Neuronal stem cell (in vitro differentiated cells): ENCODE measurements at regions not wholly inside any gene's neighbourhood (a gene's known extent, or its start where the extent isn't known, plus 50 kb on each side); places are given as distances from the start of the nearest gene placed in this dataset.

Source experiments
- DNase-seq: peaks from one replicate; pipeline ENCODE4 v3.0.0-alpha.2; 2013; ENCODE audit warnings: low spot score
- H2AFZ ChIP-seq: one replicate; pipeline ENCODE4 v1.6.1; 2013; ENCODE audit warnings: mild to moderate bottlenecking, low read length, inconsistent platforms
- H2AK5ac ChIP-seq: 2 replicates; pipeline ENCODE4 v1.6.1; 2013; ENCODE audit warnings: low read depth, mild to moderate bottlenecking, inconsistent platforms, low read length, moderate library complexity, mixed read lengths
- H2BK120ac ChIP-seq: 2 replicates; pipeline ENCODE4 v1.6.1; 2013; ENCODE audit warnings: low read depth, mild to moderate bottlenecking, inconsistent platforms, low read length, moderate library complexity, mixed read lengths
- H2BK12ac ChIP-seq: one replicate; pipeline ENCODE4 v1.6.1; 2013; ENCODE audit warnings: low read length, inconsistent platforms
- H2BK15ac ChIP-seq: 2 replicates; pipeline ENCODE4 v1.6.1; 2013; ENCODE audit warnings: mild to moderate bottlenecking, low read length, inconsistent platforms, mixed read lengths
- H2BK5ac ChIP-seq: one replicate; pipeline ENCODE4 v1.6.1; 2013; ENCODE audit warnings: inconsistent platforms, mild to moderate bottlenecking, low read length, moderate library complexity
- H3K14ac ChIP-seq: one replicate; pipeline ENCODE4 v1.6.1; 2013; ENCODE audit warnings: low read length, inconsistent platforms
- H3K18ac ChIP-seq: 2 replicates; pipeline ENCODE4 v1.6.1; 2013; ENCODE audit warnings: low read length, inconsistent platforms
- H3K23ac ChIP-seq: 2 replicates; pipeline ENCODE4 v1.6.1; 2013; ENCODE audit warnings: low read depth, mild to moderate bottlenecking, mixed read lengths, low read length, inconsistent platforms; ENCODE audit not compliant: poor library complexity
- H3K27ac ChIP-seq: replicated peaks from 3 replicates; pipeline ENCODE4 v1.5.1; 2013; ENCODE audit warnings: low read length, inconsistent platforms
- H3K27me3 ChIP-seq, 3 experiments: 2 replicates each; pipeline ENCODE4 v1.6.1; 2013; ENCODE audit warnings: low read length in 3 of 3, mild to moderate bottlenecking in 2 of 3, inconsistent platforms in 1 of 3, low read depth in 1 of 3, mixed read lengths in 1 of 3, moderate library complexity in 1 of 3; ENCODE audit not compliant: control insufficient read depth in 3 of 3, insufficient read depth in 3 of 3
- H3K36me3 ChIP-seq, 2 donors: replicated peaks in 1 of 2; 2 replicates each; pipeline ENCODE4 v1.6.1; 2013; ENCODE audit warnings: low read length in 2 of 2; ENCODE audit not compliant: control insufficient read depth in 2 of 2, insufficient read depth in 2 of 2
- H3K4ac ChIP-seq: 2 replicates; pipeline ENCODE4 v1.6.1; 2013; ENCODE audit warnings: inconsistent platforms, mild to moderate bottlenecking, low read length, moderate library complexity
- H3K4me1 ChIP-seq, 2 donors: 1 replicate in 1 of 2; 2 replicates in 1 of 2; pipeline ENCODE4 v1.6.1; 2013; ENCODE audit warnings: low read length in 2 of 2, low read depth in 1 of 2; ENCODE audit not compliant: control insufficient read depth in 2 of 2, insufficient read depth in 1 of 2
- H3K4me2 ChIP-seq: one replicate; pipeline ENCODE4 v1.6.1; 2013; ENCODE audit warnings: mild to moderate bottlenecking, low read length, inconsistent platforms; ENCODE audit not compliant: insufficient read depth, poor library complexity, severe bottlenecking
- H3K4me3 ChIP-seq, 2 donors: 2 replicates each; pipeline ENCODE4 v1.5.1; 2013; ENCODE audit warnings: low read length in 2 of 2, mild to moderate bottlenecking in 2 of 2, inconsistent platforms in 1 of 2, moderate library complexity in 1 of 2
- H3K79me1 ChIP-seq: one replicate; pipeline ENCODE4 v1.6.1; 2013; ENCODE audit warnings: low read depth, mild to moderate bottlenecking, inconsistent platforms, low read length, moderate library complexity
- H3K9ac ChIP-seq: one replicate; pipeline ENCODE4 v1.6.1; 2013; ENCODE audit warnings: mild to moderate bottlenecking, low read depth, low read length, inconsistent platforms; ENCODE audit not compliant: poor library complexity
- H3K9me3 ChIP-seq, 2 donors: replicated peaks in 1 of 2; 2 replicates each; pipeline versions ENCODE3 to v1.6.1; 2013; ENCODE audit warnings: low read length in 2 of 2, mild to moderate bottlenecking in 2 of 2, inconsistent platforms in 1 of 2, low read depth in 1 of 2, mixed read lengths in 1 of 2, moderate library complexity in 1 of 2; ENCODE audit not compliant: control insufficient read depth in 2 of 2, insufficient read depth in 1 of 2
- H4K8ac ChIP-seq: one replicate; pipeline ENCODE4 v1.6.1; 2013; ENCODE audit warnings: low read depth, mild to moderate bottlenecking, inconsistent platforms, low read length, moderate library complexity
- H4K91ac ChIP-seq: one replicate; pipeline ENCODE4 v1.6.1; 2013; ENCODE audit warnings: low read length, low read depth, mild to moderate bottlenecking, inconsistent platforms; ENCODE audit not compliant: poor library complexity
- WGBS, 2 donors: extraction: QIAGEN DNeasy Blood & Tissue Kit; methylation state at CpG; one replicate each; pipeline ENCODE4 v1.1.7; 2013; ENCODE audit warnings: missing lambda C conversion rate in 2 of 2, mixed read lengths in 1 of 2; ENCODE audit not compliant: insufficient read length in 2 of 2, insufficient replicate concordance in 1 of 2; ENCODE audit errors: extremely low coverage in 2 of 2; 5-methylcytosine and 5-hydroxymethylcytosine counted together

DNA sequence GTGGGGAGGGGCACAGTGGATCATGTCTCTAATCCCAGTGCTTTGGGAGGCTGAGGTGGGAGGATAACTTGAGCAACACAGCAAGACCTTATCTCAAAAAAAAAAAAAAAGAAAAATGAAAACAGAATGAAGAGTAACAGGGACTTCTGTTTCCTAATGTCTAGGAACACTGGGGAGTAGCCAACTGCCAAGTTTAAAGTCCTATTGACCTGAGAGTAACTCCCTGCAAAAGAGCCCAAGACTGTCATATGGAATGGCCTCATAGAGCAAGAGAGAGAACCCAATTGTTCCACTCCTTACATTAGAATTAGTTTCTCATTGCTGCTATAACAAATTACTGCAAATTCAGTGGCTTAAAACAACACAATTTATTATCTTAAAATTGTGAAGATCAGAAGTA, 881.4 kb upstream of the ROBO1 start:
- no peak overlapping the region for H3K4me3 ChIP-seq
- DNase-seq = no peak
- no peak overlapping the region for H2AFZ ChIP-seq
- no peak overlapping the region for H3K4me2 ChIP-seq
- H4K91ac ChIP-seq = no peak overlapping the region
- H3K27ac ChIP-seq = no peak overlapping the region
- no peaks in the 10 kb centered on the region for H3K9me3 ChIP-seq
- H2BK15ac ChIP-seq = no peak overlapping the region
- H4K8ac ChIP-seq = no peak overlapping the region
- no peak overlapping the region for H3K14ac ChIP-seq
- H2BK5ac ChIP-seq = no peak overlapping the region
- H3K4me1 ChIP-seq = no peaks in the 10 kb centered on the region
- no peak overlapping the region for H2AK5ac ChIP-seq
- H3K4ac ChIP-seq = no peak overlapping the region
- H3K79me1 ChIP-seq = no peaks in the 10 kb centered on the region
- H3K23ac ChIP-seq = no peak overlapping the region
- no peak overlapping the region for H3K18ac ChIP-seq
- no peaks in the 10 kb centered on the region for H3K27me3 ChIP-seq
- no peak overlapping the region for H3K9ac ChIP-seq
- H3K36me3 ChIP-seq = no peaks in the 10 kb centered on the region
- no peak overlapping the region for H2BK12ac ChIP-seq
- no peak overlapping the region for H2BK120ac ChIP-seq

- no peak overlapping the region for H4K8ac ChIP-seq
- H2AFZ ChIP-seq = no peak overlapping the region
- no peak overlapping the region for H3K23ac ChIP-seq
- H3K4me2 ChIP-seq = no peak overlapping the region
- H2BK120ac ChIP-seq = no peak overlapping the region
- H3K9me3 ChIP-seq = no peaks in the 10 kb centered on the region
- H2BK5ac ChIP-seq = no peak overlapping the region
- H3K18ac ChIP-seq = no peak overlapping the region
- H3K36me3 ChIP-seq = no peaks in the 10 kb centered on the region
- no peak overlapping the region for H2AK5ac ChIP-seq
- peak overlapping the region; percentile 79 for H4K91ac ChIP-seq
- no peak overlapping the region for H3K9ac ChIP-seq
- no CpG with 5 or more reads among the region's 4 CpGs for WGBS, 2 donors
- H3K27me3 ChIP-seq = no peaks in the 10 kb centered on the region
- H3K4me1 ChIP-seq = no peaks in the 10 kb centered on the region
- no peak overlapping the region for H3K27ac ChIP-seq
- DNase-seq = no peak
- no peaks in the 10 kb centered on the region for H3K79me1 ChIP-seq
- no peak overlapping the region for H3K4ac ChIP-seq
- H3K14ac ChIP-seq = no peak overlapping the region
- H2BK15ac ChIP-seq = no peak overlapping the region
- no peak overlapping the region for H2BK12ac ChIP-seq
- H3K4me3 ChIP-seq = no peak overlapping the region
Observed at GRCh38 chr3:80643421-80643820, 875.6 kb upstream of the ROBO1 start.

DNA sequence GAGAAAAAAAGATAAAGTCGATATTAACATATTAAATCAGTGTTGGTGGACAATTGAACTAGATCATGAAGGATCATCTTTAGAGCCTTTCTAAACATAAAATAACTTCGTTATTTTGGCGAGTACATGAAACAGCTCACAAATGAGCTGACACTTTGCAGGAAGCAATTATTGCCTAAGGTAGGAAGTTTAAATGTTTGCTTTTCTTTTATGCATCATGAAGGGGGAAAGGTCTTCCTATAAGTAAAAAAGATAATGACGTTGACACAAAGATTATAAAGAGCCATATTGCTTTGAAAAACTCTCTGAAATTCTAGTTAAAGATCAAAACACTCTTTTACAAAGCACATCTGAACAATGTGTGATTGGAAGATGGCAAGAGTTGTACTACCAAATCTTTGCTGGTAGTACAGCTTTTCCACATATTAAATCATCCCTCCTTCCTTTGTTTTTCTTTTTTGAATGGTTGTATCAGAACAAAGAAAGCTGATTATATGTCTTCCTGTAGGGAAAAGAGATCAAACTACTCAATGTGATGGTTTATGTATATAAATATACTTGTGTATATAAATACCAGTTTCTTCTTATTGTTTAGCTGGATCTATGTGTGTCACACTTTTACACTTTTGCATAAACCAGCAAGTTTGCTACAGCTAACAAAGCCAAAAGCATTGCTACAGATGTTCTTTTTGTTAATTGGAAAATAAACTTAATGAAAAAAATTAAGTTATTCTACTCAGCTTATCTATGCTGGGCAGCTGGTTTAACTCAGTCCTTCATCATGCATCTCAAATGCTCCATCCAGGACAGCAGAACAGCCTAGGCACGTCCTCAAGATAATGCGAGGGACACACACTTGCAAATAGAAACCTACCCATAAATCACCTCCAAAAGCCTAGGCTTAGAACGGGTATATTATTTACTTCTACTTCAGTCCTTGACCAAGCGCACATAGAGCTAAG, 850.8 kb upstream of the ROBO1 start:
- no CpG with 5 or more reads among the region's 8 CpGs for WGBS, 2 donors
- no peak overlapping the region for H4K91ac ChIP-seq
- no peak for DNase-seq
- H2BK12ac ChIP-seq = no peak overlapping the region
- no peak overlapping the region for H4K8ac ChIP-seq
- no peak overlapping the region for H2AK5ac ChIP-seq
- H3K14ac ChIP-seq = no peak overlapping the region
- no peaks in the 10 kb centered on the region for H3K9me3 ChIP-seq
- H3K9ac ChIP-seq = no peak overlapping the region
- H2BK5ac ChIP-seq = no peak overlapping the region
- H3K4me3 ChIP-seq = no peak overlapping the region
- no peak overlapping the region for H2AFZ ChIP-seq
- H3K4me1 ChIP-seq = no peaks in the 10 kb centered on the region
- H2BK120ac ChIP-seq = no peak overlapping the region
- no peak overlapping the region for H3K4me2 ChIP-seq
- H3K36me3 ChIP-seq = no peaks in the 10 kb centered on the region
- H3K27me3 ChIP-seq = no peaks in the 10 kb centered on the region
- no peak overlapping the region for H3K27ac ChIP-seq
- no peak overlapping the region for H3K23ac ChIP-seq
- H3K4ac ChIP-seq = no peak overlapping the region
- no peaks in the 10 kb centered on the region for H3K79me1 ChIP-seq
- H3K18ac ChIP-seq = no peak overlapping the region
- H2BK15ac ChIP-seq = no peak overlapping the region

- no peak for DNase-seq
- Histone ChIP-seq H3K18ac (no peak overlapping the region), H3K27ac (no peak overlapping the region), H4K91ac (no peak overlapping the region), H3K4me2 (no peak overlapping the region), H3K79me1 (no peaks in the 10 kb centered on the region), H3K14ac (no peak overlapping the region), H2AK5ac (no peak overlapping the region), H2BK15ac (no peak overlapping the region), H2BK120ac (no peak overlapping the region), H3K27me3 (no peaks in the 10 kb centered on the region), H3K4ac (no peak overlapping the region), H2AFZ (no peak overlapping the region), H4K8ac (no peak overlapping the region), H2BK12ac (no peak overlapping the region), H3K36me3 (no peaks in the 10 kb centered on the region), H3K4me1 (no peaks in the 10 kb centered on the region), H3K9me3 (no peaks in the 10 kb centered on the region), H3K23ac (no peak overlapping the region), H3K9ac (no peak overlapping the region), H2BK5ac (no peak overlapping the region), H3K4me3 (no peak overlapping the region)
- no CpG with 5 or more reads among the region's 2 CpGs for WGBS, 2 donors
Observed at GRCh38 chr3:80612366-80612765, 844.6 kb upstream of the ROBO1 start.
